HG03571 (cell line): ENCODE measurements at regions not wholly inside any gene's neighbourhood (a gene's known extent, or its start where the extent isn't known, plus 50 kb on each side); places are given as distances from the start of the nearest gene placed in this dataset.
"Not testable (repeated sequence)": the region's sequence is repeated elsewhere in the genome, so short reads cannot be mapped to it uniquely, and the experiment has no call there.

Source experiments
- ATAC-seq: cut with Tn5 transposase; IDR thresholded peaks from one replicate; pipeline ENCODE4 v1.9.1; 2021; ENCODE audit not compliant: unreplicated experiment

- no peak for ATAC-seq
Observed at GRCh38 chr5:104612005-104612404, 1049.4 kb upstream of the NUDT12 start.

- ATAC-seq: no peak
Observed at GRCh38 chr5:104611135-104611767, 1048.7 kb upstream of the NUDT12 start.

- ATAC-seq: no peak
Observed at GRCh38 chr5:104606258-104606829, 1043.8 kb upstream of the NUDT12 start.

- ATAC-seq: no peak
Observed at GRCh38 chr5:104599726-104600125, 1037.1 kb upstream of the NUDT12 start.

- ATAC-seq: no peak
Observed at GRCh38 chr5:104598285-104598684, 1035.7 kb upstream of the NUDT12 start.

- no peak for ATAC-seq
Observed at GRCh38 chr5:104594850-104595249, 1032.3 kb upstream of the NUDT12 start.

- no peak for ATAC-seq
Observed at GRCh38 chr5:104576677-104577076, 1014.1 kb upstream of the NUDT12 start.

GRCh38 chr5:104573949-104574709, 1011.5 kb upstream of the NUDT12 start:
- ATAC-seq: no peak

GRCh38 chr5:104569621-104570020, 1007.0 kb upstream of the NUDT12 start:
- no peak for ATAC-seq

GRCh38 chr5:104564530-104564929, 1001.9 kb upstream of the NUDT12 start:
- no peak for ATAC-seq

GRCh38 chr5:104556957-104557356, 994.4 kb upstream of the NUDT12 start:
- ATAC-seq: no peak

- ATAC-seq: no peak
Observed at GRCh38 chr5:104551628-104552027, 989.0 kb upstream of the NUDT12 start.

- ATAC-seq: not testable (repeated sequence)
Observed at GRCh38 chr5:104546871-104547270, 984.3 kb upstream of the NUDT12 start.

GRCh38 chr5:104541141-104541785, 978.7 kb upstream of the NUDT12 start:
- ATAC-seq: no peak

- no peak for ATAC-seq
Observed at GRCh38 chr5:104540448-104540847, 977.9 kb upstream of the NUDT12 start.

GRCh38 chr5:104539618-104540350, 977.2 kb upstream of the NUDT12 start:
- no peak for ATAC-seq

- no peak for ATAC-seq
Observed at GRCh38 chr5:104538734-104539133, 976.1 kb upstream of the NUDT12 start.

- ATAC-seq: no peak
Observed at GRCh38 chr5:104533498-104533897, 970.9 kb upstream of the NUDT12 start.

- no peak for ATAC-seq
Observed at GRCh38 chr5:104526866-104527265, 964.3 kb upstream of the NUDT12 start.

- no peak for ATAC-seq
Observed at GRCh38 chr5:104513640-104514072, 951.1 kb upstream of the NUDT12 start.

GRCh38 chr5:104513121-104513602, 950.6 kb upstream of the NUDT12 start:
- ATAC-seq: no peak
